ENCODE measurements at regions not wholly inside any gene's neighbourhood (a gene's known extent, or its start where the extent isn't known, plus 50 kb on each side); places are given as distances from the start of the nearest gene placed in this dataset.

GRCh38 chr2:46839045-46839444, 76.6 kb downstream of the MCFD2 start:
- Histone ChIP-seq H3K9me3 (ENCODE audit: control insufficient read depth in 2 of 3, low read length in 3 of 3) (no peaks in the 10 kb centered on the region), H3K27me3 (ENCODE audit: control insufficient read depth in 2 of 2, insufficient read depth in 2 of 2, low read length in 2 of 2) (no peaks in the 10 kb centered on the region), H3K36me3 (ENCODE audit: control insufficient read depth in 2 of 3, insufficient read depth in 3 of 3, low read length in 3 of 3) (no peaks in the 10 kb centered on the region), H3K27ac (ENCODE audit: low read depth, low read length) (no peak overlapping the region), H3K4me3 (ENCODE audit: low read length) (no peak overlapping the region), H3K4me1 (ENCODE audit: control insufficient read depth in 2 of 2, insufficient read depth in 2 of 2, low read length in 2 of 2) (no peaks in the 10 kb centered on the region)
- ChIA-PET POLR2A (no interaction called here), CTCF (interaction anchor here (0.5 kb wide), 1 partner anchor 922 kb away, joined by 4 read pairs; no protein-coding TSS in a partner anchor)
- H3K36me3 Mint-ChIP-seq = no peaks in the 10 kb centered on the region
- H3K4me3 Mint-ChIP-seq = no peak overlapping the region
- peaks cover 0 to 10% (median 0%) of the 10 kb centered on the region in 5 donors for H3K27me3 Mint-ChIP-seq
- DNase-seq (no peak), ATAC-seq (no peak)
- H3K27ac Mint-ChIP-seq = no peak overlapping the region
- H3K9me3 Mint-ChIP-seq = peaks cover 0 to 1% (median 0%) of the 10 kb centered on the region in 11 donors
- intact Hi-C loops (cut with micrococcal nuclease) = no loop called here
- H3K4me1 Mint-ChIP-seq = peaks cover 0 to 4% (median 0%) of the 10 kb centered on the region in 7 donors

GRCh38 chr2:46837704-46838103, 77.9 kb downstream of the MCFD2 start:
- no peak overlapping the region for H3K27ac Mint-ChIP-seq
- no peaks in the 10 kb centered on the region for H3K4me1 ChIP-seq (ENCODE audit: control insufficient read depth in 2 of 2, insufficient read depth in 2 of 2, low read length in 2 of 2)
- ATAC-seq (no peak), DNase-seq (no peak)
- POLR2A ChIA-PET = no interaction called here
- H3K9me3 Mint-ChIP-seq = peaks cover 0 to 12% (median 2%) of the 10 kb centered on the region in 11 donors
- H3K27ac ChIP-seq (ENCODE audit: low read depth, low read length) = no peak overlapping the region
- H3K4me3 Mint-ChIP-seq = no peak overlapping the region
- peaks cover 0 to 6% (median 0%) of the 10 kb centered on the region in 5 donors for H3K27me3 Mint-ChIP-seq
- peaks cover 0 to 5% (median 0%) of the 10 kb centered on the region in 5 donors for H3K36me3 Mint-ChIP-seq
- peaks cover 0 to 4% (median 0%) of the 10 kb centered on the region in 7 donors for H3K4me1 Mint-ChIP-seq
- intact Hi-C loops (cut with micrococcal nuclease) = no loop called here
- H3K27me3 ChIP-seq (ENCODE audit: control insufficient read depth in 2 of 2, insufficient read depth in 2 of 2, low read length in 2 of 2) = no peaks in the 10 kb centered on the region
- CTCF ChIA-PET = no interaction called here
- no peaks in the 10 kb centered on the region for H3K9me3 ChIP-seq (ENCODE audit: control insufficient read depth in 2 of 3, low read length in 3 of 3)
- H3K36me3 ChIP-seq (ENCODE audit: control insufficient read depth in 2 of 3, insufficient read depth in 3 of 3, low read length in 3 of 3) = no peaks in the 10 kb centered on the region
- H3K4me3 ChIP-seq (ENCODE audit: low read length) = no peak overlapping the region

GRCh38 chr2:46837112-46837454, 78.5 kb downstream of the MCFD2 start:
- H3K27me3 ChIP-seq (ENCODE audit: control insufficient read depth in 2 of 2, insufficient read depth in 2 of 2, low read length in 2 of 2) = no peaks in the 10 kb centered on the region
- H3K27ac Mint-ChIP-seq = no peak overlapping the region
- peaks cover 0 to 12% (median 2%) of the 10 kb centered on the region in 11 donors for H3K9me3 Mint-ChIP-seq
- no peak overlapping the region for H3K4me3 ChIP-seq (ENCODE audit: low read length)
- H3K27ac ChIP-seq (ENCODE audit: low read depth, low read length) = no peak overlapping the region
- H3K36me3 Mint-ChIP-seq = peaks cover 0 to 5% (median 0%) of the 10 kb centered on the region in 5 donors
- H3K4me1 Mint-ChIP-seq = peaks cover 0 to 4% (median 0%) of the 10 kb centered on the region in 7 donors
- no peak overlapping the region for H3K4me3 Mint-ChIP-seq
- ATAC-seq (no peak), DNase-seq (no peak)
- CTCF ChIA-PET = no interaction called here
- H3K27me3 Mint-ChIP-seq = peaks cover 0 to 4% (median 0%) of the 10 kb centered on the region in 5 donors
- intact Hi-C loops (cut with micrococcal nuclease) = no loop called here
- no peaks in the 10 kb centered on the region for H3K4me1 ChIP-seq (ENCODE audit: control insufficient read depth in 2 of 2, insufficient read depth in 2 of 2, low read length in 2 of 2)
- POLR2A ChIA-PET = no interaction called here
- H3K36me3 ChIP-seq (ENCODE audit: control insufficient read depth in 2 of 3, insufficient read depth in 3 of 3, low read length in 3 of 3) = no peaks in the 10 kb centered on the region
- no peaks in the 10 kb centered on the region for H3K9me3 ChIP-seq (ENCODE audit: control insufficient read depth in 2 of 3, low read length in 3 of 3)

- H3K4me3 ChIP-seq (ENCODE audit: low read length) = no peak overlapping the region
- POLR2A ChIA-PET = no interaction called here
- H3K9me3 Mint-ChIP-seq = peaks cover 0 to 12% (median 2%) of the 10 kb centered on the region in 11 donors
Observed at GRCh38 chr2:46836295-46837111, 79.1 kb downstream of the MCFD2 start.

GRCh38 chr2:46835520-46835919, 80.1 kb downstream of the MCFD2 start:
- POLR2A ChIA-PET = no interaction called here
- no peaks in the 10 kb centered on the region for H3K4me1 ChIP-seq (ENCODE audit: control insufficient read depth in 2 of 2, insufficient read depth in 2 of 2, low read length in 2 of 2)
- peaks cover 3 to 6% (median 3%) of the 10 kb centered on the region in 5 donors for H3K27me3 Mint-ChIP-seq

More at GRCh38 chr2:46836295-46837111, 79.1 kb downstream of the MCFD2 start:
- DNase-seq (no peak), ATAC-seq (peak; percentile 14)
- intact Hi-C loops (cut with micrococcal nuclease) = no loop called here
- no peaks in the 10 kb centered on the region for H3K27me3 ChIP-seq (ENCODE audit: control insufficient read depth in 2 of 2, insufficient read depth in 2 of 2, low read length in 2 of 2)
- no peaks in the 10 kb centered on the region for H3K36me3 ChIP-seq (ENCODE audit: control insufficient read depth in 2 of 3, insufficient read depth in 3 of 3, low read length in 3 of 3)
- Mint-ChIP-seq H3K27ac (no peak overlapping the region), H3K4me1 (peaks cover 0 to under 1% (median 0%) of the 10 kb centered on the region in 7 donors), H3K27me3 (peaks cover 0 to 7% (median 0%) of the 10 kb centered on the region in 5 donors), H3K4me3 (no peak overlapping the region), H3K36me3 (peaks cover 0 to 5% (median 0%) of the 10 kb centered on the region in 5 donors)
- H3K4me1 ChIP-seq (ENCODE audit: control insufficient read depth in 2 of 2, insufficient read depth in 2 of 2, low read length in 2 of 2) = no peaks in the 10 kb centered on the region
- CTCF ChIA-PET = no interaction called here
- no peaks in the 10 kb centered on the region for H3K9me3 ChIP-seq (ENCODE audit: control insufficient read depth in 2 of 3, low read length in 3 of 3)
- no peak overlapping the region for H3K27ac ChIP-seq (ENCODE audit: low read depth, low read length)

GRCh38 chr2:46832543-46832942, 83.1 kb downstream of the MCFD2 start:
- ChIA-PET POLR2A (no interaction called here), CTCF (no interaction called here)
- intact Hi-C loops (cut with micrococcal nuclease) = no loop called here
- Mint-ChIP-seq H3K27me3 (peaks cover 5 to 18% (median 13%) of the 10 kb centered on the region in 5 donors), H3K4me3 (no peak overlapping the region), H3K36me3 (peaks cover 0 to 5% (median 0%) of the 10 kb centered on the region in 5 donors), H3K9me3 (peaks cover 0 to 28% (median 9%) of the 10 kb centered on the region in 11 donors), H3K27ac (no peak overlapping the region), H3K4me1 (no peaks in the 10 kb centered on the region)
- H3K4me3 ChIP-seq (ENCODE audit: low read length) = no peak overlapping the region
- no peak overlapping the region for H3K27ac ChIP-seq (ENCODE audit: low read depth, low read length)
- H3K4me1 ChIP-seq (ENCODE audit: control insufficient read depth in 2 of 2, insufficient read depth in 2 of 2, low read length in 2 of 2) = no peaks in the 10 kb centered on the region
- DNase-seq (no peak), ATAC-seq (no peak)
- H3K9me3 ChIP-seq (ENCODE audit: control insufficient read depth in 2 of 3, low read length in 3 of 3) = no peaks in the 10 kb centered on the region
- H3K36me3 ChIP-seq (ENCODE audit: control insufficient read depth in 2 of 3, insufficient read depth in 3 of 3, low read length in 3 of 3) = no peaks in the 10 kb centered on the region
- H3K27me3 ChIP-seq (ENCODE audit: control insufficient read depth in 2 of 2, insufficient read depth in 2 of 2, low read length in 2 of 2) = no peaks in the 10 kb centered on the region

More at GRCh38 chr2:46835520-46835919, 80.1 kb downstream of the MCFD2 start:
- CTCF ChIA-PET = no interaction called here
- H3K9me3 ChIP-seq (ENCODE audit: control insufficient read depth in 2 of 3, low read length in 3 of 3) = no peaks in the 10 kb centered on the region
- Mint-ChIP-seq H3K27ac (no peak overlapping the region), H3K4me1 (no peaks in the 10 kb centered on the region), H3K4me3 (no peak overlapping the region), H3K9me3 (peaks cover 0 to 14% (median 2%) of the 10 kb centered on the region in 11 donors), H3K36me3 (peaks cover 0 to 5% (median 0%) of the 10 kb centered on the region in 5 donors)
- no peak overlapping the region for H3K4me3 ChIP-seq (ENCODE audit: low read length)
- no peak for ATAC-seq
- no peak for DNase-seq
- H3K27me3 ChIP-seq (ENCODE audit: control insufficient read depth in 2 of 2, insufficient read depth in 2 of 2, low read length in 2 of 2) = no peaks in the 10 kb centered on the region
- no peak overlapping the region for H3K27ac ChIP-seq (ENCODE audit: low read depth, low read length)
- no peaks in the 10 kb centered on the region for H3K36me3 ChIP-seq (ENCODE audit: control insufficient read depth in 2 of 3, insufficient read depth in 3 of 3, low read length in 3 of 3)
- intact Hi-C loops (cut with micrococcal nuclease) = no loop called here

GRCh38 chr2:46831869-46832265, 83.7 kb downstream of the MCFD2 start:
- CTCF ChIA-PET = interaction anchor here (0.6 kb wide), 1 partner anchor 769 kb away, joined by 6 read pairs; no protein-coding TSS in a partner anchor

More at GRCh38 chr2:46831869-46832265, 83.7 kb downstream of the MCFD2 start:
- Histone ChIP-seq H3K27ac (ENCODE audit: low read depth, low read length) (no peak overlapping the region), H3K27me3 (ENCODE audit: control insufficient read depth in 2 of 2, insufficient read depth in 2 of 2, low read length in 2 of 2) (no peaks in the 10 kb centered on the region), H3K4me3 (ENCODE audit: low read length) (no peak overlapping the region), H3K36me3 (ENCODE audit: control insufficient read depth in 2 of 3, insufficient read depth in 3 of 3, low read length in 3 of 3) (no peaks in the 10 kb centered on the region), H3K9me3 (ENCODE audit: control insufficient read depth in 2 of 3, low read length in 3 of 3) (no peaks in the 10 kb centered on the region), H3K4me1 (ENCODE audit: control insufficient read depth in 2 of 2, insufficient read depth in 2 of 2, low read length in 2 of 2) (no peaks in the 10 kb centered on the region)
- no peak for ATAC-seq
- no peak for DNase-seq
- no peak overlapping the region for H3K27ac Mint-ChIP-seq
- H3K4me3 Mint-ChIP-seq = no peak overlapping the region
- peaks cover 0 to 5% (median 0%) of the 10 kb centered on the region in 5 donors for H3K36me3 Mint-ChIP-seq
- H3K9me3 Mint-ChIP-seq = peaks cover 0 to 28% (median 9%) of the 10 kb centered on the region in 11 donors
- intact Hi-C loops (cut with micrococcal nuclease) = no loop called here
- peaks cover 5 to 23% (median 13%) of the 10 kb centered on the region in 5 donors for H3K27me3 Mint-ChIP-seq
- POLR2A ChIA-PET = no interaction called here
- H3K4me1 Mint-ChIP-seq = no peaks in the 10 kb centered on the region

Data from naive thymus-derived CD4-positive, alpha-beta T cell (primary cell).